GM12878 (cell line): ENCODE measurements at regions not wholly inside any gene's neighbourhood (a gene's known extent, or its start where the extent isn't known, plus 50 kb on each side); places are given as distances from the start of the nearest gene placed in this dataset.

Experiments used
- CUX1 ChIP-seq: IDR thresholded peaks from 2 replicates; pipeline ENCODE4 v1.6.1; 2012; ENCODE audit warnings: improper control_type of control experiment, low read depth, low read length; ENCODE audit not compliant: insufficient replicate concordance
- HSF1 ChIP-seq: fragments of 150-350 bp; IDR thresholded peaks from 2 replicates; pipeline ENCODE4 v1.6.1; 2014; ENCODE audit warnings: mild to moderate bottlenecking, low read depth, low read length
- IKZF1 ChIP-seq: fragments of 450-650 bp; conservative IDR thresholded peaks from 2 replicates; pipeline ENCODE4 v1.6.1; 2017; ENCODE audit warnings: antibody characterized with exemption, mild to moderate bottlenecking
- NBN ChIP-seq: fragments of 450-650 bp; IDR thresholded peaks from 2 replicates; pipeline ENCODE4 v1.6.1; 2016
- POLR2AphosphoS2 ChIP-seq: IDR thresholded peaks from 2 replicates; pipeline ENCODE4 v1.6.1; 2011; ENCODE audit warnings: low read depth, mild to moderate bottlenecking, low read length, improper control_type of control experiment, moderate library complexity
- TCF12 ChIP-seq: IDR thresholded peaks from 2 replicates; pipeline ENCODE4 v1.6.1; 2011; ENCODE audit warnings: low read depth, mild to moderate bottlenecking, low read length
- ZBTB40 ChIP-seq: fragments of 450-650 bp; IDR thresholded peaks from 2 replicates; pipeline ENCODE4 v1.6.1; 2016; ENCODE audit warnings: mild to moderate bottlenecking, moderate library complexity, borderline replicate concordance
- ZNF217 ChIP-seq: fragments of 450-650 bp; IDR thresholded peaks from 2 replicates; pipeline ENCODE4 v1.6.1; 2017; ENCODE audit warnings: antibody characterized with exemption, mild to moderate bottlenecking
- ZNF592 ChIP-seq: fragments of 450-650 bp; IDR thresholded peaks from 2 replicates; pipeline ENCODE4 v1.6.1; 2017; ENCODE audit warnings: mild to moderate bottlenecking, moderate library complexity

GRCh38 chr18:78732273-78733210 is 247.1 kb upstream of the SALL3 start (continued):
- TF ChIP-seq ZNF592 (no peak), ZNF217 (no peak), NBN (no peak), ZBTB40 (no peak), CUX1 (no peak), POLR2AphosphoS2 (no peak), TCF12 (no peak), HSF1 (no peak), IKZF1 (no peak)
- TF ChIP-seq, all 136 proteins: peak for 0
